Ovary (tissue), 7 donors: ENCODE measurements at regions not wholly inside any gene's neighbourhood (a gene's known extent, or its start where the extent isn't known, plus 50 kb on each side); places are given as distances from the start of the nearest gene placed in this dataset.

Experiments
- DNase-seq, 5 donors: peaks; one replicate each; pipeline ENCODE4 v3.0.0-alpha.2; 2019 to 2020
- H3K27ac ChIP-seq, 2 donors: fragments of 200-600 bp; one replicate each; pipeline versions ENCODE4 v1.5.1 to v1.8.0; 2019 to 2022
- H3K27me3 ChIP-seq: fragments of 200-600 bp; one replicate; pipeline ENCODE4 v1.8.0; 2022
- H3K36me3 ChIP-seq: fragments of 200-600 bp; sonication (generic); one replicate; pipeline ENCODE4 v1.5.1; 2019
- H3K4me1 ChIP-seq: one replicate; pipeline ENCODE4 v1.8.1; 2013; ENCODE audit warnings: mild to moderate bottlenecking, moderate library complexity; ENCODE audit not compliant: insufficient read depth
- H3K4me3 ChIP-seq: fragments of 200-600 bp; sonication (generic); one replicate; pipeline ENCODE4 v1.5.1; 2017
- H3K9me3 ChIP-seq, 2 donors: fragments of 200-600 bp in 1 of 2; sonication (generic) in 1 of 2; one replicate each; pipeline versions ENCODE4 v1.5.1 to v1.8.1; 2013 to 2019; ENCODE audit warnings: mild to moderate bottlenecking in 1 of 2, moderate library complexity in 1 of 2
- CTCF ChIP-seq, 3 donors: fragments of 450-650 bp in 2 of 3; fragments of 200-600 bp in 1 of 3; IDR thresholded peaks; one replicate each; pipeline versions ENCODE4 v1.5.1 to v1.8.0; 2016 to 2022; ENCODE audit warnings: antibody characterized with exemption in 3 of 3, mild to moderate bottlenecking in 1 of 3
- EP300 ChIP-seq: sonication (generic); formaldehyde crosslinking; IDR thresholded peaks from one replicate; pipeline ENCODE4 v1.6.1; 2017; ENCODE audit warnings: antibody characterized with exemption
- POLR2A ChIP-seq: fragments of 450-650 bp; IDR thresholded peaks from one replicate; pipeline ENCODE4 v1.6.1; 2017; ENCODE audit warnings: antibody characterized with exemption, mild to moderate bottlenecking, moderate library complexity
- WGBS, 3 donors: extraction: QIAGEN DNeasy Blood & Tissue Kit in 1 of 3; methylation state at CpG; one replicate each; pipeline versions ENCODE4 v1.1.5 to v1.1.7; 2013 to 2017; 5-methylcytosine and 5-hydroxymethylcytosine counted together
- intact Hi-C, 4 donors: fragments of 100-400 bp; cut with DNase I; formaldehyde crosslinking; loops; one replicate each; pipeline versions ENCODE4 v1.11.0 to v1.15.1; 2022 to 2023
- donor health status: DM: no; HTN: no; CAD: no; lungs with moderate emphysema.
- donor health status: DM: no; HTN: no; CAD: no.
- donor health status: Bipolar disorder and iron deficiency.
- donor health status: DM: no; HTN: no; CAD: no.
- donor health status: DM: yes; HTN: yes; CAD: no.

GRCh38 chr12:68469113-68469512 lies 137.0 kb upstream of the MDM1 start:
- 78 to 88% (median 88%) methylated on average over 3 of the region's 3 CpGs for WGBS, 3 donors
- Histone ChIP-seq H3K36me3 (no peaks in the 10 kb centered on the region), H3K27ac (no peak overlapping the region), H3K9me3 (no peaks in the 10 kb centered on the region), H3K4me3 (no peak overlapping the region), H3K27me3 (no peaks in the 10 kb centered on the region), H3K4me1 (no peaks in the 10 kb centered on the region)
- intact Hi-C loops, result no loop called here
- TF ChIP-seq CTCF (IDR thresholded peaks at IDR 0.05) (no peak), POLR2A (no peak), EP300 (no peak)
- no peak for DNase-seq

- no peaks in the 10 kb centered on the region for H3K9me3 ChIP-seq
- TF ChIP-seq POLR2A (no peak), CTCF (IDR thresholded peaks at IDR 0.05) (no peak), EP300 (no peak)
- no peak overlapping the region for H3K27ac ChIP-seq
- H3K4me3 ChIP-seq, result no peak overlapping the region
- intact Hi-C loops, result no loop called here
- DNase-seq, result no peak
- no peaks in the 10 kb centered on the region for H3K27me3 ChIP-seq
- WGBS, 3 donors, result 92 to 93% (median 93%) methylated on average over 3 of the region's 3 CpGs
- no peaks in the 10 kb centered on the region for H3K36me3 ChIP-seq
- H3K4me1 ChIP-seq, result no peaks in the 10 kb centered on the region
Observed at GRCh38 chr12:68470664-68471328, 138.6 kb upstream of the MDM1 start.

GRCh38 chr12:68474467-68475204 lies 136.1 kb upstream of the RAP1B start:
- Histone ChIP-seq H3K4me3 (no peak overlapping the region), H3K4me1 (no peaks in the 10 kb centered on the region), H3K36me3 (no peaks in the 10 kb centered on the region), H3K9me3 (no peaks in the 10 kb centered on the region), H3K27ac (no peak overlapping the region), H3K27me3 (no peaks in the 10 kb centered on the region)
- intact Hi-C loops, result no loop called here
- TF ChIP-seq POLR2A (no peak), EP300 (no peak), CTCF (IDR thresholded peaks at IDR 0.05) (no peak)
- WGBS, 3 donors, result 86 to 91% (median 87%) methylated on average over 5 of the region's 5 CpGs
- no peak for DNase-seq

- intact Hi-C loops, result no loop called here
- no peaks in the 10 kb centered on the region for H3K4me1 ChIP-seq
- H3K4me3 ChIP-seq, result no peak overlapping the region
- 95 to 98% (median 96%) methylated on average over 2 of the region's 2 CpGs for WGBS, 3 donors
- H3K36me3 ChIP-seq, result no peaks in the 10 kb centered on the region
- H3K27me3 ChIP-seq, result no peaks in the 10 kb centered on the region
- no peak overlapping the region for H3K27ac ChIP-seq
- DNase-seq, result no peak
- TF ChIP-seq EP300, result no peak
- no peak for TF ChIP-seq POLR2A
- TF ChIP-seq CTCF (IDR thresholded peaks at IDR 0.05), result no peak
- no peaks in the 10 kb centered on the region for H3K9me3 ChIP-seq
Observed at GRCh38 chr12:68476794-68477193, 133.9 kb upstream of the RAP1B start.
